Bronchial epithelial cell (primary cell): ENCODE measurements at regions not wholly inside any gene's neighbourhood (a gene's known extent, or its start where the extent isn't known, plus 50 kb on each side); places are given as distances from the start of the nearest gene placed in this dataset.

Experiments used
- DNase-seq: peaks from one replicate; pipeline ENCODE4 v3.0.0-alpha.2; 2010; ENCODE audit warnings: low read depth
- FAIRE-seq: peaks from 2 replicates; lab custom pipeline; 2011; peaks lifted over from hg19 to GRCh38; lab: Jason Lieb, UNC
- H3K27me3 ChIP-seq: 2 replicates; pipeline ENCODE4 v1.5.1; 2011; ENCODE audit warnings: low read length; ENCODE audit not compliant: control insufficient read depth, insufficient read depth
- H3K36me3 ChIP-seq: 2 replicates; pipeline ENCODE4 v1.5.1; 2011; ENCODE audit warnings: low read length; ENCODE audit not compliant: control insufficient read depth, insufficient read depth
- H3K4me3 ChIP-seq: 2 replicates; pipeline ENCODE4 v1.5.1; 2011; ENCODE audit warnings: mild to moderate bottlenecking, low read depth, low read length, control low read depth
- TF ChIP-seq, protein P1 (sequence below): IDR thresholded peaks from 2 replicates; pipeline ENCODE4 v1.5.1; 2011; ENCODE audit warnings: mild to moderate bottlenecking, moderate library complexity, low read length, control low read depth, inconsistent platforms; ENCODE audit not compliant: insufficient read depth, severe bottlenecking

DNA sequence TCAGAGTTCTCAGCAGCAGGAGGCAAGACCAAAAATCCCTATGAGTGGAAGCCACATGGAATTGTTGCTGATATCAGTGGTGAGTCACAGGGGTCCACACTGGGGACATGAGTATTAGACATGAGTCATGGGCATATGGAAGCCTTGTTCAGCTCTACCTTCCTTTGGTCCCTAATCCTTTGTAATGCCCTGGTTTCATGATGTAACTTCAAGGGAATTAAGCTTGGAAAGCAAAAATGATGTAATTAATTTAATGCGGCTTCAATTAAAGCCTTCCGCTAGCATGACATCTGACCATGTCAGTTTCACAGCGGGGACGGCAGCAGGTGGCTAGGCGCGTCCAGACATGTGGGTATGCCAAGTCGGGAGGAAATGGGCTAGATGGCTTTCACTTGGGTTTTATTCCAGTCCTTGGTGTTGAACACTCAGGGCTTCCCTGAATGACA, 176.1 kb upstream of the RGMA start:
- TF ChIP-seq, protein P1, sequence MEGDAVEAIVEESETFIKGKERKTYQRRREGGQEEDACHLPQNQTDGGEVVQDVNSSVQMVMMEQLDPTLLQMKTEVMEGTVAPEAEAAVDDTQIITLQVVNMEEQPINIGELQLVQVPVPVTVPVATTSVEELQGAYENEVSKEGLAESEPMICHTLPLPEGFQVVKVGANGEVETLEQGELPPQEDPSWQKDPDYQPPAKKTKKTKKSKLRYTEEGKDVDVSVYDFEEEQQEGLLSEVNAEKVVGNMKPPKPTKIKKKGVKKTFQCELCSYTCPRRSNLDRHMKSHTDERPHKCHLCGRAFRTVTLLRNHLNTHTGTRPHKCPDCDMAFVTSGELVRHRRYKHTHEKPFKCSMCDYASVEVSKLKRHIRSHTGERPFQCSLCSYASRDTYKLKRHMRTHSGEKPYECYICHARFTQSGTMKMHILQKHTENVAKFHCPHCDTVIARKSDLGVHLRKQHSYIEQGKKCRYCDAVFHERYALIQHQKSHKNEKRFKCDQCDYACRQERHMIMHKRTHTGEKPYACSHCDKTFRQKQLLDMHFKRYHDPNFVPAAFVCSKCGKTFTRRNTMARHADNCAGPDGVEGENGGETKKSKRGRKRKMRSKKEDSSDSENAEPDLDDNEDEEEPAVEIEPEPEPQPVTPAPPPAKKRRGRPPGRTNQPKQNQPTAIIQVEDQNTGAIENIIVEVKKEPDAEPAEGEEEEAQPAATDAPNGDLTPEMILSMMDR, result no peak
- DNase-seq (peak; percentile 46), FAIRE-seq (no peak)
- H3K4me3 ChIP-seq, result no peak overlapping the region
- no peaks in the 10 kb centered on the region for H3K27me3 ChIP-seq
- H3K36me3 ChIP-seq, result no peaks in the 10 kb centered on the region

DNA sequence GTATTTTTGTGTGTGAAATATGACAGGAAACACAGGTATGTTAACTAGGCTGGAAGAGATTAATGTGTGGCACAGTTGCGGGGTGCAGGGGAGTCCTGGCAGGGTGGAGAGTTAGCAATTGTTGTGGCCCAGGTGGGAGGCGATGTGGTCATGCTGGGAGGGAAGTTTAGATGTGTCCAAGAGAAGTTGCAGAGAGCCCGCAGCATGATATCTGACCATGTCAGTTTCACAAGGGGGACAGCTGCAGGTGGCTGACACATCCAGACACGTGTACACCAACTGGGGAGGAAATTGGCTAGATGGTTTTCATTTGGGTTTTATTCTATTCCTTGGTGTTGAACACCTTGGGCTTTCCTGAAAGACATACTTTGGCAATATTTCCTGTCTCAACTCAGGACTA, 172.8 kb upstream of the RGMA start:
- Histone ChIP-seq H3K4me3 (no peak overlapping the region), H3K27me3 (no peaks in the 10 kb centered on the region), H3K36me3 (no peaks in the 10 kb centered on the region)
- no peak for FAIRE-seq
- no peak for DNase-seq
- TF ChIP-seq, protein P1, result no peak

DNA sequence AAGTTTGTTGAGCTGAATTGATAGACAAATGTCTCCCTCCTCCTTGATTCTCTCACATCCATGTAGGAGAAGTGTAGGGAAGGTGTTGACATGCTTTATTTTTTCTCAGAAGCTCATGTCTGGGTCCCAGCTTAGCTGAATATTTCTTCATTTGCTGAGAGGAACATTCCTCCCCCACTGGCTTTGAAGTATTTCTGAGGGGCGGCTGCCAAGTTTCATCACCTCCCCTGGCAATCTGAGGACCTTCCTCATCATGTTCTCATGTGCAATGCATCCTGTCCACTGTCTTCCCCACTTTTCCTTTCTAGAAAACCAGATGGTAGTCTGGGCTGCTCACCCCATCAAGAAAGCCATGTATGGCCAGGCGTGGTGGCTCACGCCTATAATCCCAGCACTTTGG, 168.9 kb upstream of the RGMA start:
- Histone ChIP-seq H3K27me3 (no peaks in the 10 kb centered on the region), H3K4me3 (no peak overlapping the region), H3K36me3 (no peaks in the 10 kb centered on the region)
- TF ChIP-seq, protein P1, result no peak
- DNase-seq (no peak), FAIRE-seq (no peak)

DNA sequence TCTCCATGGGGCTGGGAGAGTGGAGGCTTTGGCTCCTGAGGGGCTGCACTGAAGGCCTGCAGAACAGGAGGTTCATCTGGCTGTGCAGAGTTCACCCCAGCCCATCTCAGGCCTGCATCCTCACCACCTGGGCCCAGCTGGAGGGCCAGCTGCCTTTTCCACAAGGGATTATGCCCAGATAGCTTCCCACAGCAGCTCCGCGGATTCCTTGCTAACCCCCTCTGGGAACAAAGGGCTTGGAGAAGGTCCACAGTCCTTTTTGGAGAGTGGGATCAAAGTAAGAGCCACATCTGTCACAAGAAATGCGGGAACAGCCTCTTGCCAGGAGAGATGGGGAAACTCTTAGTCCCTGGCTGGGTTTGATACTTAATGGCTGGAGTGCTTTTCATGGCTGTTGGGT, 164.7 kb upstream of the RGMA start:
- TF ChIP-seq, protein P1, result no peak
- Histone ChIP-seq H3K27me3 (no peaks in the 10 kb centered on the region), H3K36me3 (no peaks in the 10 kb centered on the region), H3K4me3 (no peak overlapping the region)
- no peak for FAIRE-seq
- DNase-seq, result no peak

DNA sequence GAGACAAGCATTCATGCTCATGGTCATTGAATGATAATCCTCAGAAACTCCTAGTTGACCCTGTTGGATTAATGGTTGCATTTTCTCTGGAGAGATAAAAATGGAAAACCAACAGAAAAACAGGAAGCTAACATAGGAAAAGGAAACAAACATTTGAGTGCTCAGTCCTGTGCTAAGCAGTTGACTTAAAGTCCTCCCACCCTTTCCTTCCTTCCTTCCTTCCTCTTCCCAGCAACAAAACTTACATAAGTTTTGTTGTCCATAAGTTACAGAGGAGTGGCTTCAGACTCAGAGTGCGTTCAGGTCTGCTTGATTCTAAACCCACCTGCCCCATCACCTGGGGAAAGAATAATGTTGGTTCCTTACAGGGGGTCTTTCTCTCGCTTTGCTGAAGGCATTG, 163.8 kb upstream of the RGMA start:
- DNase-seq (no peak), FAIRE-seq (no peak)
- no peaks in the 10 kb centered on the region for H3K36me3 ChIP-seq
- TF ChIP-seq, protein P1, result no peak
- no peaks in the 10 kb centered on the region for H3K27me3 ChIP-seq
- H3K4me3 ChIP-seq, result no peak overlapping the region

DNA sequence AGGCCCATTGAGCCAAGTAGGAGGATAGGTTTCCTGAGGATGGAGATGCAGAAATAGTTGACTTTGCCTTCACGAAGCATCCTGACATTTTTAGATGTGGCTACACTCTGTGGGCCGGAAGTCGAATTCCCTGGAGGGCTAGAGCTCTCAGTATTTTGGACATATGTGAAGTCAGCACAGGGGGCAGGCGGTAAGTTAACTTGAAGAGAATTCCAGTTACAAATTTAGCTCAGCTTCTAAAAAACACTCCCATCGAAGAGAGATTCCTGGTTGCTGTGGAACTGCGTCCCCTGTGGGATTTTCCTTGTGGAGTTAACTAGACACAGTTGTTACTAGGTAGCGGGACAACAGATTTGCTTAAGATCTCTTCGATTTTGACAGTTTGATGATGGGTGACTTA, 161.9 kb upstream of the RGMA start:
- TF ChIP-seq, protein P1, result no peak
- DNase-seq (no peak), FAIRE-seq (no peak)
- no peaks in the 10 kb centered on the region for H3K36me3 ChIP-seq
- no peak overlapping the region for H3K4me3 ChIP-seq
- H3K27me3 ChIP-seq, result no peaks in the 10 kb centered on the region
